ENCODE measurements at regions not wholly inside any gene's neighbourhood (a gene's known extent, or its start where the extent isn't known, plus 50 kb on each side); places are given as distances from the start of the nearest gene placed in this dataset.

- no peak for DNase-seq (ENCODE audit: low spot score)
- Mint-ChIP-seq H3K4me3 (ENCODE audit: unreplicated experiment) (no peak overlapping the region), H3K27ac (ENCODE audit: unreplicated experiment) (no peak overlapping the region), H3K9me3 (ENCODE audit: low read depth) (peaks cover 9% of the 10 kb centered on the region), H3K36me3 (ENCODE audit: low read depth) (peaks cover 1% of the 10 kb centered on the region), H3K27me3 (ENCODE audit: low read depth) (no peaks in the 10 kb centered on the region), H3K4me1 (ENCODE audit: low read depth) (no peaks in the 10 kb centered on the region)
- TF ChIP-seq CTCF (IDR thresholded peaks at IDR 0.05): no peak
These were observed 347.7 kb upstream of the SLC14A2 start for GRCh38 chr18:45267622-45268021.

- H3K4me3 Mint-ChIP-seq (ENCODE audit: unreplicated experiment): no peak overlapping the region
- H3K27ac Mint-ChIP-seq (ENCODE audit: unreplicated experiment): no peak overlapping the region
- TF ChIP-seq CTCF (IDR thresholded peaks at IDR 0.05): no peak
- no peak for DNase-seq (ENCODE audit: low spot score)
- peaks cover 1% of the 10 kb centered on the region for H3K36me3 Mint-ChIP-seq (ENCODE audit: low read depth)
- H3K4me1 Mint-ChIP-seq (ENCODE audit: low read depth): no peaks in the 10 kb centered on the region
- peaks cover 9% of the 10 kb centered on the region for H3K9me3 Mint-ChIP-seq (ENCODE audit: low read depth)
- H3K27me3 Mint-ChIP-seq (ENCODE audit: low read depth): no peaks in the 10 kb centered on the region
These were observed 346.7 kb upstream of the SLC14A2 start for GRCh38 chr18:45268583-45268982.

GRCh38 chr18:45270289-45270771 is 344.9 kb upstream of the SLC14A2 start:
- Mint-ChIP-seq H3K4me3 (ENCODE audit: unreplicated experiment) (no peak overlapping the region), H3K27ac (ENCODE audit: unreplicated experiment) (no peak overlapping the region), H3K4me1 (ENCODE audit: low read depth) (no peaks in the 10 kb centered on the region), H3K9me3 (ENCODE audit: low read depth) (peaks cover 16% of the 10 kb centered on the region), H3K27me3 (ENCODE audit: low read depth) (no peaks in the 10 kb centered on the region), H3K36me3 (ENCODE audit: low read depth) (peaks cover 1% of the 10 kb centered on the region)
- DNase-seq (ENCODE audit: low spot score): no peak
- TF ChIP-seq CTCF (IDR thresholded peaks at IDR 0.05): no peak

GRCh38 chr18:45274026-45274425 is 341.2 kb upstream of the SLC14A2 start:
- Mint-ChIP-seq H3K4me1 (ENCODE audit: low read depth) (no peaks in the 10 kb centered on the region), H3K9me3 (ENCODE audit: low read depth) (peaks cover 19% of the 10 kb centered on the region), H3K27ac (ENCODE audit: unreplicated experiment) (no peak overlapping the region), H3K27me3 (ENCODE audit: low read depth) (no peaks in the 10 kb centered on the region), H3K36me3 (ENCODE audit: low read depth) (peaks cover 1% of the 10 kb centered on the region), H3K4me3 (ENCODE audit: unreplicated experiment) (no peak overlapping the region)
- no peak for TF ChIP-seq CTCF (IDR thresholded peaks at IDR 0.05)
- DNase-seq (ENCODE audit: low spot score): no peak

GRCh38 chr18:45275367-45276113 is 339.7 kb upstream of the SLC14A2 start:
- no peak overlapping the region for H3K27ac Mint-ChIP-seq (ENCODE audit: unreplicated experiment)
- DNase-seq (ENCODE audit: low spot score): no peak
- H3K9me3 Mint-ChIP-seq (ENCODE audit: low read depth): peaks cover 19% of the 10 kb centered on the region
- no peak overlapping the region for H3K4me3 Mint-ChIP-seq (ENCODE audit: unreplicated experiment)
- TF ChIP-seq CTCF (IDR thresholded peaks at IDR 0.05): peak; percentile 82
- no peaks in the 10 kb centered on the region for H3K27me3 Mint-ChIP-seq (ENCODE audit: low read depth)
- H3K36me3 Mint-ChIP-seq (ENCODE audit: low read depth): peaks cover 1% of the 10 kb centered on the region
- no peaks in the 10 kb centered on the region for H3K4me1 Mint-ChIP-seq (ENCODE audit: low read depth)
